GM10248 (cell line): ENCODE measurements at regions not wholly inside any gene's neighbourhood (a gene's known extent, or its start where the extent isn't known, plus 50 kb on each side); places are given as distances from the start of the nearest gene placed in this dataset.

ENCODE experiments used
- CTCF ChIA-PET: fragments of 300-600 bp; sonication (Branson Sonifier 250); formaldehyde crosslinking; extraction: SDS; loops from one replicate; lab custom pipeline; 2021; ENCODE audit warnings: antibody characterized with exemption; lab: Yijun Ruan, JAX
- POLR2A ChIA-PET: fragments of 350-650 bp; sonication (Branson Sonifier 250); formaldehyde crosslinking; extraction: SDS; loops from one replicate; lab custom pipeline; 2020; ENCODE audit warnings: antibody characterized with exemption; lab: Yijun Ruan, JAX
- DNase-seq: peaks from one replicate; pipeline ENCODE4 v3.0.0; 2012; ENCODE audit errors: extremely low spot score
- TF ChIP-seq, protein P1 (sequence below): IDR thresholded peaks from 2 replicates; pipeline ENCODE4 v1.5.1; 2012; ENCODE audit warnings: mild to moderate bottlenecking, low read depth; ENCODE audit errors: extremely low read depth, missing control alignments, control extremely low read depth

- no peak for DNase-seq
- POLR2A ChIA-PET, result no interaction called here
- CTCF ChIA-PET, result no interaction called here
- TF ChIP-seq, protein P1, sequence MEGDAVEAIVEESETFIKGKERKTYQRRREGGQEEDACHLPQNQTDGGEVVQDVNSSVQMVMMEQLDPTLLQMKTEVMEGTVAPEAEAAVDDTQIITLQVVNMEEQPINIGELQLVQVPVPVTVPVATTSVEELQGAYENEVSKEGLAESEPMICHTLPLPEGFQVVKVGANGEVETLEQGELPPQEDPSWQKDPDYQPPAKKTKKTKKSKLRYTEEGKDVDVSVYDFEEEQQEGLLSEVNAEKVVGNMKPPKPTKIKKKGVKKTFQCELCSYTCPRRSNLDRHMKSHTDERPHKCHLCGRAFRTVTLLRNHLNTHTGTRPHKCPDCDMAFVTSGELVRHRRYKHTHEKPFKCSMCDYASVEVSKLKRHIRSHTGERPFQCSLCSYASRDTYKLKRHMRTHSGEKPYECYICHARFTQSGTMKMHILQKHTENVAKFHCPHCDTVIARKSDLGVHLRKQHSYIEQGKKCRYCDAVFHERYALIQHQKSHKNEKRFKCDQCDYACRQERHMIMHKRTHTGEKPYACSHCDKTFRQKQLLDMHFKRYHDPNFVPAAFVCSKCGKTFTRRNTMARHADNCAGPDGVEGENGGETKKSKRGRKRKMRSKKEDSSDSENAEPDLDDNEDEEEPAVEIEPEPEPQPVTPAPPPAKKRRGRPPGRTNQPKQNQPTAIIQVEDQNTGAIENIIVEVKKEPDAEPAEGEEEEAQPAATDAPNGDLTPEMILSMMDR, result no peak
Observed at GRCh38 chr9:135348076-135348787, 131.3 kb upstream of the PPP1R26 start.

- ChIA-PET CTCF (no interaction called here), POLR2A (no interaction called here)
- TF ChIP-seq, protein P1, result no peak
- DNase-seq, result no peak
Observed at GRCh38 chr9:135348788-135349150, 130.8 kb upstream of the PPP1R26 start.

DNA sequence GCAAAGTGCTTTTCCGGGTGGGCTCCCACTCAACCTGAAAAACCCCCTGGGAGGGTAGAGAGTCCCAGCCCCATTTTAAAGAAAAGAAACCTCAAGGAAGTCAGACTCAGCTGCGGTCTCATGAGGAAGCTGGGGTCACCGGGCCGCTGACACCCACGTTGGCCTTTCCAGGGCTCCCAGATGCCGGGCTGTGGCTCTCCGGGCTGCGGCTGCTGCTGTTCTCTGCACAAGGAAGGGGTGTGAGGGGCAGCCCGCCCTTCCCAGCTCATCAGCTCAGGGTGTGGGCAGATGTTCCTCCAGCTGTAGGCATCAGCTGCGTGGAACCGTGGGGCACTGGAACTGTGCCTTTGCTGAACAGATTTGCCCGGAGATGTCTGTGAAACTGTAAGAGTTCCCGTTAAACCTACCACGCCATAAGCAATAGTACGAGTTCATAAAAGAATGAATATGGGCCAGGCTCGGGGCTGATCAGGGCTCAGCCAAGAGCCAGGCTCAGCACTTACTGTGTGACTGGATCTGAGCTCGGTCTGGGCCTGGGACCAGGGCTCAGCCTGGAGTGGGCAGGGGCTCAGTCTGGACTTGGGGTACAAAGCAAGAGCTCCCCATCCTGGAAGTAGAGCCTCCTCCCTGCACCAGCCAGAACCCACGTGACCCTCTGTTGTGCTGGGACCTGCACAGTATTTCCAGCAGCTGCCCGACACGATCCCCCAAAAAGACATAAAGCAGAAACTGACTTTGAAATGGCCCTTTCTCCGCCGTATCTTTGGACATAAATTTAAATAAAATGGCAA is 130.2 kb upstream of the PPP1R26 start:
- CTCF ChIA-PET, result interaction anchor here (0.8 kb wide), 1 partner anchor 270 kb away, joined by 3 read pairs; no protein-coding TSS in a partner anchor
- POLR2A ChIA-PET, result no interaction called here

DNA sequence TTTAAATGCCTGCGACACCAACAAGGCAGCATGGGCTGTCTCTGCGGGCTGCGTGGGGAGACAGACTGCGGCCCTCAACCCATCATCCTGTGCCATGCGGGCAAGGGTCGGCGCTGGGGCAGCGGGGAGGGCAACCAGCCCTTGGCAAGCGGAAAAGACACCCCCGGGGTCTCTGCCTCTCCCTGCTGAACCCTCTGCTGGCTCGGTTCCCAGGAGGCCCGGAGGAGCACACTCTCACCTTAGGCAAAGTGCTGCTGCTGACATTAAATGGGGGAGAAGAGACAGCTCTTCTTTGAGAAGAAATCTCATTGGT is 129.6 kb upstream of the PPP1R26 start:
- POLR2A ChIA-PET, result no interaction called here
- CTCF ChIA-PET, result interaction anchor here (0.8 kb wide), 1 partner anchor 270 kb away, joined by 3 read pairs; no protein-coding TSS in a partner anchor
- TF ChIP-seq, protein P1, result no peak
- DNase-seq, result no peak

More for the DNA sequence above, 130.2 kb upstream of the PPP1R26 start:
- TF ChIP-seq, protein P1, result no peak
- DNase-seq, result no peak

GRCh38 chr9:135353935-135354334 is 125.6 kb upstream of the PPP1R26 start:
- TF ChIP-seq, protein P1, result no peak
- ChIA-PET POLR2A (no interaction called here), CTCF (no interaction called here)
- no peak for DNase-seq

DNA sequence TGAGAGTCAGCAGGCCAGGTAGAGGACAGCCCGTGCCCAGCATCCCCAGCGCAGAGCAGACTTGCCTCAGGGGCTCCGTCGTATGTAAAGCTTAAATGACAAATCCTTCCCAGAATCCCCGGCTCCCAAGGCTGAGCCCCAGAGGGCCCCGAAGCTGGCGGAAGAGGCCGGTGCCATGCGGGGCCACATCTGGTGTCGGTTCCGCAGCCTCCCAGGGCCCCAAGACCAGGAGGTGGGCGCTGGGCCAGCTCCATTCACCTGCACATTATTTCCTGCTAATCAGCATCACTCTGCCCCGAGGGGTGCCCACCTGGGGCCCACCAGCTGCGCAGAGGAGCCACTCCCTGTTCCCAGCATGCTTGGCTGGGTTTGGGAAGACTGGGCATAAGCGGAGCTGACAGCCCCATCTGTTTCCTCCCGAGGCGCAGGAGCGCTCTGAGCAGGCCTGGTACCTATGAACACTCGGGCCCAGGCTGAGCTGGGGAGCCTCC is 124.0 kb upstream of the PPP1R26 start:
- no peak for DNase-seq
- ChIA-PET CTCF (no interaction called here), POLR2A (no interaction called here)
- TF ChIP-seq, protein P1, result no peak
